ENCODE measurements at regions not wholly inside any gene's neighbourhood (a gene's known extent, or its start where the extent isn't known, plus 50 kb on each side); places are given as distances from the start of the nearest gene placed in this dataset.

GRCh38 chr1:56028244-56028643 lies 551.1 kb downstream of the PLPP3 start (continued):
- TF ChIP-seq RBBP5 (conservative IDR thresholded peaks at IDR 0.05) = no peak
- TF ChIP-seq MAX (IDR thresholded peaks at IDR 0.05; ENCODE audit: low read depth, low read length) = no peak
- TF ChIP-seq IKZF2 (IDR thresholded peaks at IDR 0.05) = peak; percentile 86

GRCh38 chr1:56025942-56026341 lies 553.4 kb downstream of the PLPP3 start:
- SMC1A ChIA-PET (ENCODE audit: uncharacterized antibody, unreplicated experiment) = interaction anchor here (0.7 to 1.3 kb wide), 2 partner anchors 9 to 21 kb away, joined by 3 to 4 read pairs; no protein-coding TSS in a partner anchor
- intact Hi-C loops (cut with micrococcal nuclease; ENCODE audit: unreplicated experiment) (loop anchor here (5.0 kb wide), 1 partner anchor 306 kb away; no protein-coding TSS in a partner anchor), in situ Hi-C loops (cut with MboI) (no loop called here)
- BruUV-seq (replicated peaks) = no TSS peak
- H3K4me3 ChIP-seq = no peak overlapping the region
- no peak overlapping the region for H3K27ac ChIP-seq (ENCODE audit: control insufficient read depth, insufficient read depth)
- H3K9ac ChIP-seq (ENCODE audit: control insufficient read depth, insufficient read depth, low read length) = no peak overlapping the region
- no peak overlapping the region for H3K4me2 ChIP-seq (ENCODE audit: control insufficient read depth, insufficient read depth)
- RAD21 ChIA-PET (ENCODE audit: unreplicated experiment) = no interaction called here
- no peaks in the 10 kb centered on the region for H3K79me2 ChIP-seq (ENCODE audit: control insufficient read depth, insufficient read depth, low read length)
- no peaks in the 10 kb centered on the region for H3K27me3 ChIP-seq (replicated peaks in 1 of 2; ENCODE audit: control insufficient read depth in 2 of 2, insufficient read depth in 2 of 2, low read length in 1 of 2)
- H3K36me3 ChIP-seq (ENCODE audit: control insufficient read depth in 2 of 2, insufficient read depth in 2 of 2, low read length in 1 of 2) = no peaks in the 10 kb centered on the region
- DNase-seq (ENCODE audit: low read depth, low spot score) (no peak), ATAC-seq (no peak), FAIRE-seq (no peak)
- POLR2A ChIA-PET = no interaction called here
- TF ChIP-seq SIX5 (IDR thresholded peaks at IDR 0.05; ENCODE audit: low read depth, low read length, severe bottlenecking) = no peak
- TF ChIP-seq BCL3 (IDR thresholded peaks at IDR 0.05; ENCODE audit: borderline replicate concordance, insufficient read depth, low read depth, low read length, poor library complexity, severe bottlenecking) = no peak
- no peak for TF ChIP-seq ZNF217 (IDR thresholded peaks at IDR 0.05)
- TF ChIP-seq PML (IDR thresholded peaks at IDR 0.05; ENCODE audit: low read length) = no peak
- no peaks in the 10 kb centered on the region; the same call in 1 of the 2 replicates for H3K4me1 ChIP-seq (ENCODE audit: control insufficient read depth, insufficient read depth, low read length)
- CTCF ChIA-PET = no interaction called here
- no peak overlapping the region for H2AFZ ChIP-seq (ENCODE audit: control insufficient read depth, low read depth, low read length)
- no peaks in the 10 kb centered on the region for H4K20me1 ChIP-seq (ENCODE audit: control insufficient read depth, insufficient read depth)
- no peaks in the 10 kb centered on the region; the same call in 2 of the 3 replicates for H3K9me3 ChIP-seq (replicated peaks; ENCODE audit: control insufficient read depth, insufficient read depth, low read length)
- WGBS (ENCODE audit: insufficient coverage, insufficient replicate concordance, low lambda C conversion rate, missing lambda C conversion rate) = 13% methylated on average over 3 of the region's 3 CpGs
